Fibroblast of lung (primary cell): ENCODE measurements at regions not wholly inside any gene's neighbourhood (a gene's known extent, or its start where the extent isn't known, plus 50 kb on each side); places are given as distances from the start of the nearest gene placed in this dataset.
A peak's percentile ranks its signal among the peaks of the same experiment; 100 is the strongest.

ENCODE experiments used
- DNase-seq, 2 donors: peaks; one replicate each; pipeline versions ENCODE4 v3.0.0 to v3.0.0-alpha.2; 2010; ENCODE audit warnings: low read depth in 2 of 2
- H2AFZ ChIP-seq: 2 replicates; pipeline ENCODE4 v1.5.1; 2012; ENCODE audit warnings: low read length, control low read depth, inconsistent platforms
- H3K27ac ChIP-seq: 2 replicates; pipeline ENCODE4 v1.5.1; 2011; ENCODE audit warnings: low read length, control low read depth; ENCODE audit not compliant: insufficient read depth
- H3K27me3 ChIP-seq: 2 replicates; pipeline ENCODE4 v1.5.1; 2011; ENCODE audit warnings: mild to moderate bottlenecking, low read length; ENCODE audit not compliant: control insufficient read depth, insufficient read depth
- H3K36me3 ChIP-seq: 2 replicates; pipeline ENCODE4 v1.5.1; 2011; ENCODE audit warnings: low read length; ENCODE audit not compliant: control insufficient read depth, insufficient read depth
- H3K4me1 ChIP-seq: 2 replicates; pipeline ENCODE4 v1.5.1; 2011; ENCODE audit warnings: low read length; ENCODE audit not compliant: control insufficient read depth, insufficient read depth; ENCODE audit errors: extremely low read depth
- H3K4me2 ChIP-seq: 2 replicates; pipeline ENCODE4 v1.5.1; 2011; ENCODE audit warnings: low read length, control low read depth; ENCODE audit not compliant: insufficient read depth; ENCODE audit errors: extremely low read depth
- H3K4me3 ChIP-seq, 4 experiments: fragments of 200-600 bp in 1 of 4; sonication (generic) in 1 of 4; replicated peaks in 1 of 4; 2 replicates each; pipeline ENCODE4 v1.5.1; 2011 to 2016; ENCODE audit warnings: low read length in 4 of 4, low read depth in 3 of 4, mild to moderate bottlenecking in 3 of 4, control low read depth in 2 of 4, inconsistent platforms in 1 of 4, mixed read lengths in 1 of 4; ENCODE audit not compliant: insufficient read depth in 1 of 4; ENCODE audit errors: control extremely low read depth in 1 of 4
- H3K79me2 ChIP-seq: 2 replicates; pipeline ENCODE4 v1.5.1; 2012; ENCODE audit warnings: mild to moderate bottlenecking, low read length, inconsistent platforms; ENCODE audit not compliant: control insufficient read depth, insufficient read depth
- H3K9ac ChIP-seq: 2 replicates; pipeline ENCODE4 v1.5.1; 2011; ENCODE audit warnings: mild to moderate bottlenecking, low read length, control low read depth; ENCODE audit not compliant: insufficient read depth
- H3K9me3 ChIP-seq: 2 replicates; pipeline ENCODE4 v1.5.1; 2012; ENCODE audit warnings: low read depth, low read length; ENCODE audit not compliant: control insufficient read depth, insufficient read depth
- H4K20me1 ChIP-seq: 2 replicates; pipeline ENCODE4 v1.5.1; 2011; ENCODE audit warnings: low read length; ENCODE audit not compliant: control insufficient read depth, insufficient read depth; ENCODE audit errors: extremely low read depth
- CTCF ChIP-seq, 2 donors: IDR thresholded peaks in 1 of 2; conservative IDR thresholded peaks in 1 of 2; 1 replicate in 1 of 2; 2 replicates in 1 of 2; pipeline ENCODE4 v1.5.1; 2011 to 2012; ENCODE audit warnings: low read length in 2 of 2, control low read depth in 1 of 2, inconsistent platforms in 1 of 2, low read depth in 1 of 2, mild to moderate bottlenecking in 1 of 2
- EZH2 ChIP-seq: IDR thresholded peaks from 2 replicates; pipeline ENCODE4 v1.5.1; 2012; ENCODE audit warnings: low read length, control low read depth, mild to moderate bottlenecking; ENCODE audit errors: missing control alignments

- Histone ChIP-seq H3K79me2 (no peaks in the 10 kb centered on the region), H3K9ac (no peak overlapping the region), H4K20me1 (no peaks in the 10 kb centered on the region), H3K36me3 (no peaks in the 10 kb centered on the region), H3K4me2 (peak overlapping the region; percentile 8), H3K4me3 (no peak overlapping the region), H3K9me3 (no peaks in the 10 kb centered on the region), H3K27ac (no peak overlapping the region), H3K27me3 (no peaks in the 10 kb centered on the region), H3K4me1 (peaks cover 2% of the 10 kb centered on the region), H2AFZ (peak overlapping the region; percentile 40)
- no peak for TF ChIP-seq CTCF (conservative IDR thresholded peaks at IDR 0.05 in 1 of 2, IDR thresholded peaks at IDR 0.05 in 1 of 2; ENCODE audit: low read depth in 1 of 2, low read length in 2 of 2)
- TF ChIP-seq EZH2 = no peak
- DNase-seq = no peak
Measured at GRCh38 chr4:138078253-138078652, 163.9 kb downstream of the SLC7A11 start.

DNA sequence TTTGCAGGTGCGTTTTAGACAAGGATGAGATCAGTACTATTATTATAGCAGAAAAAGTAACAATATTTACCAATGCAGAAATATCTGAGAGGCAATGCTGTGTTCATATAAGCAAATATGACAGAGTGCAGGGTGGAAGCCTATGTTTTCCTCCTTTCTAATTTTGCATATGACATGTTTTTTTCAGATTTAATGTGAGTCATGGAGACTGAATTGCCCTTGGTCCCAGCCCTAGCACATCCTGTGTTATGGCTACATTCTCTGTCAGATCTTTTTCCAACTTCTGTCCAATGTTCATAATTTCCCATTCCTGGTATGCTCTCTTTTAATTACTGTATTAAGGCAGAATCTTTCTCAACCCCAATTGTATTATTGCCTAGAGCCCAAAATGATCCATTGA, 165.6 kb downstream of the SLC7A11 start:
- Histone ChIP-seq H3K4me1 (peaks cover 2% of the 10 kb centered on the region), H3K27ac (no peak overlapping the region), H3K36me3 (no peaks in the 10 kb centered on the region), H3K9me3 (no peaks in the 10 kb centered on the region), H2AFZ (no peak overlapping the region), H4K20me1 (no peaks in the 10 kb centered on the region), H3K4me2 (no peak overlapping the region), H3K27me3 (no peaks in the 10 kb centered on the region), H3K79me2 (no peaks in the 10 kb centered on the region), H3K9ac (no peak overlapping the region), H3K4me3 (no peak overlapping the region)
- DNase-seq = no peak
- TF ChIP-seq CTCF (conservative IDR thresholded peaks at IDR 0.05 in 1 of 2, IDR thresholded peaks at IDR 0.05 in 1 of 2; ENCODE audit: low read depth in 1 of 2, low read length in 2 of 2) = no peak
- no peak for TF ChIP-seq EZH2

- TF ChIP-seq EZH2 (no peak), CTCF (conservative IDR thresholded peaks at IDR 0.05 in 1 of 2, IDR thresholded peaks at IDR 0.05 in 1 of 2; ENCODE audit: low read depth in 1 of 2, low read length in 2 of 2) (no peak)
- Histone ChIP-seq H3K9me3 (no peaks in the 10 kb centered on the region), H3K36me3 (no peaks in the 10 kb centered on the region)
Measured at GRCh38 chr4:138070816-138071215, 171.3 kb downstream of the SLC7A11 start.

More at GRCh38 chr4:138070816-138071215, 171.3 kb downstream of the SLC7A11 start:
- H4K20me1 ChIP-seq = no peaks in the 10 kb centered on the region
- H3K4me2 ChIP-seq = no peak overlapping the region
- H3K27me3 ChIP-seq = no peaks in the 10 kb centered on the region
- H2AFZ ChIP-seq = no peak overlapping the region
- no peaks in the 10 kb centered on the region for H3K4me1 ChIP-seq
- no peak overlapping the region for H3K4me3 ChIP-seq
- DNase-seq = no peak
- H3K27ac ChIP-seq = no peak overlapping the region
- no peak overlapping the region for H3K9ac ChIP-seq
- no peaks in the 10 kb centered on the region for H3K79me2 ChIP-seq
